HUES6 (cell line): ENCODE measurements at regions not wholly inside any gene's neighbourhood (a gene's known extent, or its start where the extent isn't known, plus 50 kb on each side); places are given as distances from the start of the nearest gene placed in this dataset.

ENCODE experiments used
- H3K27ac ChIP-seq: 2 replicates; pipeline ENCODE4 v1.7.0; 2013; ENCODE audit warnings: low read depth, mild to moderate bottlenecking, low read length, inconsistent platforms
- H3K27me3 ChIP-seq: 2 replicates; pipeline ENCODE4 v1.6.1; 2013; ENCODE audit warnings: low read length; ENCODE audit not compliant: control insufficient read depth, insufficient read depth
- H3K36me3 ChIP-seq: 2 replicates; pipeline ENCODE4 v1.6.1; 2013; ENCODE audit warnings: low read length; ENCODE audit not compliant: control insufficient read depth, insufficient read depth
- H3K4me1 ChIP-seq: 2 replicates; pipeline ENCODE4 v1.6.1; 2013; ENCODE audit warnings: low read length; ENCODE audit not compliant: control insufficient read depth, insufficient read depth
- H3K4me3 ChIP-seq: 2 replicates; pipeline ENCODE4 v1.5.1; 2013; ENCODE audit warnings: low read depth, low read length
- H3K9ac ChIP-seq: one replicate; pipeline ENCODE4 v1.6.1; 2013; ENCODE audit warnings: mild to moderate bottlenecking, low read length
- H3K9me3 ChIP-seq: 2 replicates; pipeline ENCODE4 v1.6.1; 2013; ENCODE audit warnings: low read depth, low read length; ENCODE audit not compliant: control insufficient read depth, insufficient read depth

- H3K9ac ChIP-seq = no peak overlapping the region
- H3K27me3 ChIP-seq = no peaks in the 10 kb centered on the region; the same call in 1 of the 2 replicates
- no peaks in the 10 kb centered on the region for H3K9me3 ChIP-seq
Measured at GRCh38 chrX:34576864-34577263, 80.2 kb downstream of the TMEM47 start.

GRCh38 chrX:34565981-34566380, 91.1 kb downstream of the TMEM47 start:
- no peak overlapping the region for H3K27ac ChIP-seq

More at GRCh38 chrX:34576864-34577263, 80.2 kb downstream of the TMEM47 start:
- Histone ChIP-seq H3K36me3 (no peaks in the 10 kb centered on the region), H3K27ac (no peak overlapping the region), H3K4me3 (no peak overlapping the region), H3K4me1 (peaks cover 42% of the 10 kb centered on the region)

GRCh38 chrX:34563804-34564203, 93.3 kb downstream of the TMEM47 start:
- H3K9ac ChIP-seq = no peak overlapping the region
- H3K36me3 ChIP-seq = no peaks in the 10 kb centered on the region
- no peaks in the 10 kb centered on the region for H3K27me3 ChIP-seq
- H3K27ac ChIP-seq = peak overlapping the region; percentile 78; the same call in 1 of the 2 replicates
- H3K4me1 ChIP-seq = peaks cover 65% of the 10 kb centered on the region
- H3K9me3 ChIP-seq = peaks cover 9% of the 10 kb centered on the region
- peak overlapping the region; percentile 18; the same call in 1 of the 2 replicates for H3K4me3 ChIP-seq

More at GRCh38 chrX:34565981-34566380, 91.1 kb downstream of the TMEM47 start:
- Histone ChIP-seq H3K27me3 (no peaks in the 10 kb centered on the region), H3K36me3 (no peaks in the 10 kb centered on the region), H3K9me3 (peaks cover 27% of the 10 kb centered on the region), H3K4me1 (peaks cover 46% of the 10 kb centered on the region), H3K9ac (no peak overlapping the region), H3K4me3 (peak overlapping the region; percentile 18; the same call in 1 of the 2 replicates)

GRCh38 chrX:34563061-34563460, 94.0 kb downstream of the TMEM47 start:
- Histone ChIP-seq H3K9me3 (peaks cover 7% of the 10 kb centered on the region; the same call in 1 of the 2 replicates), H3K4me3 (no peak overlapping the region), H3K36me3 (no peaks in the 10 kb centered on the region), H3K9ac (no peak overlapping the region), H3K27ac (peak overlapping the region; percentile 33; the same call in 1 of the 2 replicates), H3K4me1 (peaks cover 73% of the 10 kb centered on the region), H3K27me3 (no peaks in the 10 kb centered on the region)

GRCh38 chrX:34562006-34562405, 95.1 kb downstream of the TMEM47 start:
- H3K4me1 ChIP-seq = peaks cover 80% of the 10 kb centered on the region
- 0 out of 2 replicates have a peak, but pooled peaks cover 3% of the 10 kb centered on the region for H3K9me3 ChIP-seq
- peaks cover 2% of the 10 kb centered on the region for H3K27me3 ChIP-seq
- H3K36me3 ChIP-seq = no peaks in the 10 kb centered on the region
- H3K27ac ChIP-seq = peak overlapping the region; percentile 48; the same call in 1 of the 2 replicates
- no peak overlapping the region for H3K9ac ChIP-seq
- H3K4me3 ChIP-seq = no peak overlapping the region

- Histone ChIP-seq H3K36me3 (no peaks in the 10 kb centered on the region), H3K27me3 (peaks cover 20% of the 10 kb centered on the region), H3K27ac (peak overlapping the region; percentile 79; the same call in 1 of the 2 replicates), H3K4me1 (peaks cover 74% of the 10 kb centered on the region), H3K9me3 (no peaks in the 10 kb centered on the region), H3K4me3 (peak overlapping the region; percentile 26), H3K9ac (peak overlapping the region; percentile 76)
Measured at GRCh38 chrX:34560180-34560579, 96.9 kb downstream of the TMEM47 start.

GRCh38 chrX:34559325-34559724, 97.8 kb downstream of the TMEM47 start:
- H3K27ac ChIP-seq = peak overlapping the region; percentile 79
- no peaks in the 10 kb centered on the region for H3K9me3 ChIP-seq
- no peaks in the 10 kb centered on the region for H3K36me3 ChIP-seq
- peak overlapping the region; percentile 26; the same call in 1 of the 2 replicates for H3K4me3 ChIP-seq
- H3K27me3 ChIP-seq = peaks cover 28% of the 10 kb centered on the region
- H3K4me1 ChIP-seq = peaks cover 65% of the 10 kb centered on the region
- peak overlapping the region; percentile 76 for H3K9ac ChIP-seq

- Histone ChIP-seq H3K36me3 (no peaks in the 10 kb centered on the region), H3K4me3 (peak overlapping the region; percentile 26), H3K9ac (peak overlapping the region; percentile 35), H3K4me1 (peaks cover 54% of the 10 kb centered on the region), H3K9me3 (no peaks in the 10 kb centered on the region), H3K27me3 (peaks cover 29% of the 10 kb centered on the region), H3K27ac (no peak overlapping the region)
Measured at GRCh38 chrX:34557733-34558132, 99.4 kb downstream of the TMEM47 start.

- Histone ChIP-seq H3K4me1 (peaks cover 48% of the 10 kb centered on the region), H3K4me3 (no peak overlapping the region), H3K9ac (no peak overlapping the region), H3K27me3 (peaks cover 32% of the 10 kb centered on the region), H3K9me3 (no peaks in the 10 kb centered on the region), H3K27ac (no peak overlapping the region), H3K36me3 (no peaks in the 10 kb centered on the region)
Measured at GRCh38 chrX:34555481-34555880, 101.6 kb downstream of the TMEM47 start.

- H3K9ac ChIP-seq = no peak overlapping the region
- no peak overlapping the region for H3K4me3 ChIP-seq
Measured at GRCh38 chrX:34546366-34546765, 110.7 kb downstream of the TMEM47 start.

GRCh38 chrX:34528081-34528480, 129.0 kb downstream of the TMEM47 start:
- no peaks in the 10 kb centered on the region; the same call in 1 of the 2 replicates for H3K27me3 ChIP-seq
- no peaks in the 10 kb centered on the region for H3K36me3 ChIP-seq
- H3K4me1 ChIP-seq = no peaks in the 10 kb centered on the region
- no peak overlapping the region for H3K4me3 ChIP-seq
- no peak overlapping the region for H3K9ac ChIP-seq
- H3K27ac ChIP-seq = no peak overlapping the region
- H3K9me3 ChIP-seq = no peaks in the 10 kb centered on the region

More at GRCh38 chrX:34546366-34546765, 110.7 kb downstream of the TMEM47 start:
- H3K27ac ChIP-seq = no peak overlapping the region
- H3K36me3 ChIP-seq = no peaks in the 10 kb centered on the region
- no peaks in the 10 kb centered on the region for H3K9me3 ChIP-seq
- H3K4me1 ChIP-seq = no peaks in the 10 kb centered on the region
- H3K27me3 ChIP-seq = peaks cover 3% of the 10 kb centered on the region; the same call in 1 of the 2 replicates
